ELR (cell line): ENCODE measurements at regions not wholly inside any gene's neighbourhood (a gene's known extent, or its start where the extent isn't known, plus 50 kb on each side); places are given as distances from the start of the nearest gene placed in this dataset.
"Not testable (repeated sequence)": the region's sequence is repeated elsewhere in the genome, so short reads cannot be mapped to it uniquely, and the experiment has no call there.

ENCODE experiments used
- DNase-seq: peaks from one replicate; pipeline ENCODE4 v3.0.0-alpha.2; 2015; ENCODE audit warnings: low read depth

- peak; percentile 7 for DNase-seq
Measured at GRCh38 chr6:9704989-9705388, 709.9 kb downstream of the TFAP2A start.

GRCh38 chr6:9702914-9703313 lies 712.0 kb downstream of the TFAP2A start:
- no peak for DNase-seq

GRCh38 chr6:9699888-9700287 lies 715.0 kb downstream of the TFAP2A start:
- no peak for DNase-seq

- no peak for DNase-seq
Measured at GRCh38 chr6:9697263-9697931, 717.5 kb downstream of the TFAP2A start.

GRCh38 chr6:9690388-9690787 lies 724.5 kb downstream of the TFAP2A start:
- no peak for DNase-seq

- not testable (repeated sequence) for DNase-seq
Measured at GRCh38 chr6:9680727-9681126, 734.1 kb downstream of the TFAP2A start.

GRCh38 chr6:9675122-9675521 lies 739.8 kb downstream of the TFAP2A start:
- no peak for DNase-seq

- no peak for DNase-seq
Measured at GRCh38 chr6:9659848-9660247, 755.0 kb downstream of the TFAP2A start.

GRCh38 chr6:9657994-9658393 lies 756.9 kb downstream of the TFAP2A start:
- DNase-seq: peak; percentile 81

GRCh38 chr6:9647599-9647998 lies 767.3 kb downstream of the TFAP2A start:
- DNase-seq: peak; percentile 55

- peak; percentile 8 for DNase-seq
Measured at GRCh38 chr6:9647071-9647445, 767.8 kb downstream of the TFAP2A start.

- DNase-seq: no peak
Measured at GRCh38 chr6:9646342-9647070, 768.4 kb downstream of the TFAP2A start.

GRCh38 chr6:9638861-9639260 lies 776.0 kb downstream of the TFAP2A start:
- DNase-seq: no peak

- no peak for DNase-seq
Measured at GRCh38 chr6:9634776-9635175, 780.1 kb downstream of the TFAP2A start.

GRCh38 chr6:9632026-9632425 lies 782.8 kb downstream of the TFAP2A start:
- no peak for DNase-seq

- peak; percentile 27 for DNase-seq
Measured at GRCh38 chr6:9628819-9629218, 786.1 kb downstream of the TFAP2A start.

- DNase-seq: no peak
Measured at GRCh38 chr6:9627916-9628315, 787.0 kb downstream of the TFAP2A start.

- peak; percentile 57 for DNase-seq
Measured at GRCh38 chr6:9623985-9624384, 790.9 kb downstream of the TFAP2A start.

- no peak for DNase-seq
Measured at GRCh38 chr6:9623228-9623832, 791.5 kb downstream of the TFAP2A start.

GRCh38 chr6:9621276-9621675 lies 793.6 kb downstream of the TFAP2A start:
- peak; percentile 36 for DNase-seq

GRCh38 chr6:9620687-9621086 lies 794.2 kb downstream of the TFAP2A start:
- DNase-seq: no peak

GRCh38 chr6:9620263-9620662 lies 794.6 kb downstream of the TFAP2A start:
- DNase-seq: peak; percentile 53

GRCh38 chr6:9614778-9615177 lies 800.1 kb downstream of the TFAP2A start:
- no peak for DNase-seq
